ENCODE measurements at regions not wholly inside any gene's neighbourhood (a gene's known extent, or its start where the extent isn't known, plus 50 kb on each side); places are given as distances from the start of the nearest gene placed in this dataset.
A peak's percentile ranks its signal among the peaks of the same experiment; 100 is the strongest.

DNA sequence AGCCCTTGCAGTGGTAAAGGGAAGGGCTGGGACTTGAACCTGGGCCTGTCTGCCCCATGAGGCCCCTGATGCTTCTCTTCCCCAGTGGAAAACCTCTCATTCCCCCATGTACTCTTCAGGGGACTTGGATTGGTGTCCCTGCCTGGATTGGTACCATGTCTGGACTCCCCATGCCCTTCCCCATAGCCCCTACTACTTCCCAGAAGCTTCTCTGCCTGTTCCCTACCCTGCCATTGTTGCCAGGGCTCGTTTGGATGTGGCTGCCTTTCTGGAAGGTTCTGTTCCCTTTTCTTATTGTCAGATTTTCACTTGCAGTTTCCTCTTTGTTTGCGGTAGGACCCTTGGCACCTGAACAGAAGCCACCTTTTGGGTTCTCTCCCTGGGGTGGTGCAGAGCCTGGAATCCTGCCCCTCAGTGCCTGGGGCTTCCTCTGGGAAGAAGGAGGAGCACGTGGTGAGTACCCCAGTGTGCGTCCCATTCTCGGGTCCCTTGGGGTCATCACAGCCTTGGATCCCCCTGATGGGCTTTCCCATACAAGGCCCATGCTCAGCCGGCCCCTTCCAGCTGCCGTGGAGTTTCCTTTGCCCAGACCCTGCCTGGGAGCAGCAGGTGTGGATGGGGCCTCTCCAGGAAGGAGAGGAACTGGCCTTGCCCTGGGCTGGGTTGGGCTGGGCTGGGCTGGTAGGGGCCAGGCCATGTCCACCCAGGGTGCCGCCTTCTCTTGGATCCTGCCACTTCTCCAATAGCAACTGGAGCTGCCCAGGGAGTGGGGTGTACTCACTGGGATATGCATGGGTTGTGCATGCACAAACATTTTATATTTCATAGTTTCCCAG is 281.1 kb downstream of the PTPRU start:
- no peak for DNase-seq

DNA sequence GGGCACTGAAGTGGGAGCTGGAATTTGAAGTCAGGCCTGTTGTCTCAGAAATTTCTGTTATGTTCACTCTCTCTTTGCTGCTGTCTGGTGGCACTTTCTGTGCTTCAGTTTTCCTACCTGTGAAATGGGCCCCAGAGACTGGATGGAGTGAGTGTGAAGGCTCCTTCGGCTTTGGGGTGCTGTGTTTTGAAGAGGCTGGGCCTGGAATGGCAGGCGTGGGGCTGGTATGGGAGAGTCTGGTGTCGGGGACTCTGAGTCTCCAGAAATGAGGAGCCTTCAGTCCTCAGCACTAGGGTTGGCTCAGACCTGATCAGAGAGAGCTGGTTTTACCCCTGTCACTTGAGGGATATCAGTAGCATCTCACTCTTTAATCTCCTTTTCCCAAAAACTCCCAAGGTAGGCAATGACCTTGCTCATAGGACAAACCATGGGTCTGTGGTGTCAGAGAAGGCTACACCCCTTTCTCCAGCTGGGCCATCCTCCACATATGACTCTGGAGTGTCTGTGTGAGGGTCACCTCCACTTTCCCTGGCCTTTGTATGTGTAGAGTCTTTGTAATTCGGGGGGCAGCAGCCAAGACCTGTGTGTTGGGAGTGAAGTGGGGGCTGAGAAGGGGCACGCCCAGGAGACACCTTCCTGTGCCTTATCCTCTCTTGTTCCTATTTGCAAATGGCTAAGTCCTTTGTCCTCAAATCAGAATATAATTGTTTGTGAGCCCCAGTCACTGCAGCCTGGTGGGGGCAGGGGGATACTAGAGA is 279.9 kb downstream of the PTPRU start:
- DNase-seq = no peak

DNA sequence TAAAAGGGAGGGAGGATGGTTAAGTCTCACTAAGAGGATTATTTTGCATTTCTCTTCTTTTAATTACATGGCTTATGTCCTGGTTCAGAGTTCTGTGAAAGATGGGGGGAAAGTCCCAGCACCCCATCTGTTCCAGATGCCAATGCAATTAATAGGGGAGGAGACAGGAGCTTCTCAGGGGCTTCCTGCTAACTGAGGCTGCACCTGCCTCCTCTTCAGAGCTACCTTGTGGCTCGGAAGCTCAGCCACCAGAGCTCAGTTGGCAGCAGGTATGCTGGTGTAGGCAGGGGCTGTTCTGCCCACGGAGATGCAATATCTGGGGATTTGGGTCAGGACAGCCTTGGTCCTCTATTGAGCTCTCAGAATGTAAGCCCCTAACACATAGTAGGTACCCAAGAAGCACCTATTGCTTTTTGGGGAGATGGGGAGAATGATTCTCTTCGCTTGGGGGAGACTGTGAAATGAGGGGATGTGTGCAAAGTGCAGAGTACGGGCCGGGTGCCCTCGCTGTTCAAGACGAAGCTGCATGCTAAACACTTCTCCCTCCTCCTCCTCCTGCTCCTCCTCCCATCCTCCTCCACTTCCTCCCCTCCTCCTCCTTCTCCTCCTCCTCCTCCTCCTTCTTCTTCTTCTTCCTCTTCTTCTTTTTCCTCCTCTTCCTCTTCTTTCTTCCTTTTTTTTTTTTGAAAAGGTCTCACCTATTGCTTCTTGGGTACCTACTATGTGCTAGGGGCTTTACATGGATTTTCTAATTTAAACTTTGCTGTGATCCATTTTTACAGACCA is 279.0 kb downstream of the PTPRU start:
- no peak for DNase-seq

DNA sequence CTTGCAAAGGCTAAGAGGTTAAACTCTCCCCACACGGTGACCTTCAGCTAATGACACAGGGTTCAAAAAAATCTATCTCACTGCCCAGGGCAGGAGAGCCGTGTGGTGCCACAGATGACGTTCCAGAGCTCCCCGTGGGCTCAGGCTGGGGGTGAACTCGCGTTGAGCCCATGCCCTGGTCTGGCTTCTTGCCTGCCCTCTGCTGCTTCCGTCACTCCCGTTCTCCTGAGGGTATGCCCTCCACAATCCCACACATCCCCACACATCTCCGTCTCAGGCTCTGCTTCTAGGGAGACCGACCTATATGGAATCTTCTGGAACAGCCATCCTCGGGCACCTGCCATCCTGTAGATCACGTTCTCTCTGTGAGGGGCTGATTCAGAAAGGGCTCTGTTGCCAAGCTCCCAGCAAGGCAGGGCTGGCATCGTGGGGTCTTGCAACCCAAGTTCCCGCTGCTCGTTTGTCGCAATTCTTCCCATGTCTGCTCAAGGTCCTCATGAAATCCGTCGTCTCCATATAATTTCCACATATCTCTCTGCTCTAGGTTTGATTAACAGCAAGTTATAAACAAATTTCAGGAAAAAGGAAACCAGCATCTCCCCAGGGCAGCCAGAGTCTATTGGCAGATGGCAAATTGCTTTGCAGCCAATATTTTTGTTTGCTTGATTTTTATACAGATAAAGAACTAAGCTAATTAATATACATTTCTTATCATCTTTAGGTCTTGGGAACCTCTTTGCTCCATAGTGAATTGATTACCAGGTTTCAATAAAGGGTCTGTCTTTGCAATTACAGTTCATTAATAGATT is 278.2 kb downstream of the PTPRU start:
- DNase-seq = no peak

- DNase-seq = no peak
These were observed 277.0 kb downstream of the PTPRU start for GRCh38 chr1:29513357-29513756.

GRCh38 chr1:29511436-29511835 is 275.1 kb downstream of the PTPRU start:
- DNase-seq = no peak

- DNase-seq = no peak
These were observed 272.3 kb downstream of the PTPRU start for GRCh38 chr1:29508458-29509107.

GRCh38 chr1:29506678-29507225 is 270.4 kb downstream of the PTPRU start:
- no peak for DNase-seq

DNA sequence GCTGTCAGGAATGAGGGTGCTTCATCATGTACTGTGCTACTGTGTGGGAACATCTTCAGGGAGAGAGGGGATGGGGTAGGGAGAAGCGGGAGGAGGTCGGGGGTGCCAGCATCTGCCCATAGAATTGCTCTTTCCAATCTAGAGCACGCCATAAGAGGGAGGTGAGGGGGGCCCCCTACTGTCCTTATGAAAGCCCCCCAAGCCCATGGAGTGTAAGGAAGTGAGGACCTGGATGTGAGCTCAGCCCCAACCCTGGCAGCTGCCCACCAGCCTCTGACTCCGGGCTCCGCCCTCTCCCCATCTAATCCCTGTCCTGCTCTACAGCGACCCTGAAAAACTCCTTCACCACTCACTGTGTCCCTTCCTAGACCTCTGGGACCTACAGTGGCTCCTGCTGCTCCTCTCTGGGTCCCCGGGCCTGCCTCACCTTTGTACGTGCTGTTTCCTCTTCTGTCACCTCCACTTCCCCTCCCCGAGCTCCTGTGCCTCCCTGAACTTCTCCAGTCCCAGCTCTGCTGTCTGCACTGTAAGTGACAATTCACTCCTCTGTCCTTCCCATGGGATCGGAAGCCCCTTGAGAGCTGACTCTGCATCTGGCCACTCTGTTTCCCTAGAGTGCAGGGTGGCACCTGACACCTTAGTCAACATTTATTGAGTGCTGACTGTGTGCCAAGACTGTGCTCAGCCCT is 269.4 kb downstream of the PTPRU start:
- no peak for DNase-seq

GRCh38 chr1:29504709-29505410 is 268.5 kb downstream of the PTPRU start:
- DNase-seq = no peak

- DNase-seq = peak; percentile 49 to 75 (median 61)
These were observed 267.9 kb downstream of the PTPRU start for GRCh38 chr1:29504196-29504595.

- DNase-seq = peak in 2 of 3 donors; percentile 14 to 35
These were observed 266.9 kb downstream of the PTPRU start for GRCh38 chr1:29502911-29503840.

DNA sequence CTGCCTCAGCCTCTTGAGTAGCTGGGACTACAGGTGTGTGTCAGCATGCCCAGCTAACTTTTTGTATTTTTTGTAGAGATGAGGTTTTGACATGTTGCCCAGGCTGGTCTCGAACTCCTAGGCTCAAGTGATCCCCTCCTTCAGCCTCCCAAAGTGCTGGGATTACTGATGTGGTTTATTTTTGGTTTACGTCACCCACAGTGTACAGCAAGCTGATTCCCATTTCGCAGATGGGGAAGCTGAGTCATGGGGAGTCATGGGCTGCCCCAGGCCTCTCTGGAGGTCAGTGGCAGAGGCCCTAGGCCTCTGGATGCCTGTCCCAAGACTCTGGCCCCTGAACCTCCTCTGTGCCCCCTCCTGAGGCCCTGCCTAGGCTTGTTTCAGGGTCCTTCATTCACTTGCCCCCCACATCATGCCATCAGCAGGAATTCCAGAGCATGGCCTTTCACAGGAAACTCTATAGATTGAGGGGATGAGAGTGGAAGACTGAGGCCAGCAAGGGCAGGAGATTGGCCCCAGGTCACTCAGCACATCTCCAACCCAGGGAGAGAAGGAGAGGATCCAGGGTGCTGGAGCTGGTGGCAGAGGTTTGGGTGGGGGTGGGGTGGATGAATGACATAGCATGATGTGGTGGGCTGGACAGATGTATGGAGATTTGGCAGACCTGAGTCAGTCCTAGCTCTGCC is 266.0 kb downstream of the PTPRU start:
- DNase-seq = no peak

DNA sequence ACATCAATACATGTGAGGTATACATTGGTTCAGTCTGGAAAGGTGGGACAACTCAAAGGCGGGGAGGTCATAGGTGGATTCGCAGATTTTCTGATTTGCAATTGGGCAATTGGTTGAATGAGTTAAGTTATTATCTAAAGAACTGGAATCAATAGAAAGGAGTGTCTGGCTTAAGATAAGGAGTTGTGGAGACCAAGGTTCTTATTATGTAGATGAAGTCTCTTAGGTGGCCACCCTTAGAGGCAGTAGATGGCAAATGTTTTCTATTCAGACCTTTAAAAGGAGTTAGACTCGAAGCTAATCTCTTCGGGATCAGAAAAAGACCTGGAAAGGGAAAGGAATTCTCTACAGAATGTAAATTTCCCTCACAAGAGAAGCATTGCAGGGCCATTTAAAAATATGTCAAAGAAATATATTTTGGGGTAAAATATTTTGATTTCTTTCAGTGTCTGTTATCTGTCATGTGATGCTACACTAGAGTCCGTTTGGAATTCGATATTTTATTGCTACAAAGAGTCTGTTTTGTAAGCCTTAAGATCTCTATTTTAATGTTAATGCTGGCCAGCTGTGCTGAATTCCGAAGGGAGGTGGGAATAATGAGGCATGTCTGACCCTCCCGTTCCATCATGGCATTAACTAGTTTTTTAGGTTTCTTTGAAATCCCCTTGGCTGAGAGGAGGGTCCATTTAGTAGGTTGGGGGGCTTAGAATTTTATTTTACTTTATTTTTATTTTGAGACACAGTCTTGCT is 265.1 kb downstream of the PTPRU start:
- no peak for DNase-seq

DNA sequence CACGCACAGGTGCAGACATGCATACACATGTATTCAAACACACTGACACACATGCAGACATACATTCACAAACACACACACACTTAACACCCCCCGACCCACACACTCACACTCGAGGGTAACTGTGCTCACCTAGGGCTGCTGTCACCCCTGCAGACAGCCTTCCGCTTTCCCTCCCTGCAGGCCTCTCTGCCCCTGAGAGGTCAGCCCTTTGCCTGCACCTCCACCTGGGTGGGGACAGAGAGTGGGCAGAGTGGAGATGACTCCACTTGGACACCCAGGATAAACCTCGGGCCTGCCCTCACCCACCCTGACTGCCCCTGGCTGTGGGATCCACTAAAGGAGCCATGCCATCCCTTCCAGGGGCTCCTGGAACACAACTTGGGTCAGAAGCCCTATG is 264.3 kb downstream of the PTPRU start:
- DNase-seq = no peak

GRCh38 chr1:29500041-29500440 is 263.7 kb downstream of the PTPRU start:
- DNase-seq = no peak
